ENCODE measurements at regions not wholly inside any gene's neighbourhood (a gene's known extent, or its start where the extent isn't known, plus 50 kb on each side); places are given as distances from the start of the nearest gene placed in this dataset.

DNA sequence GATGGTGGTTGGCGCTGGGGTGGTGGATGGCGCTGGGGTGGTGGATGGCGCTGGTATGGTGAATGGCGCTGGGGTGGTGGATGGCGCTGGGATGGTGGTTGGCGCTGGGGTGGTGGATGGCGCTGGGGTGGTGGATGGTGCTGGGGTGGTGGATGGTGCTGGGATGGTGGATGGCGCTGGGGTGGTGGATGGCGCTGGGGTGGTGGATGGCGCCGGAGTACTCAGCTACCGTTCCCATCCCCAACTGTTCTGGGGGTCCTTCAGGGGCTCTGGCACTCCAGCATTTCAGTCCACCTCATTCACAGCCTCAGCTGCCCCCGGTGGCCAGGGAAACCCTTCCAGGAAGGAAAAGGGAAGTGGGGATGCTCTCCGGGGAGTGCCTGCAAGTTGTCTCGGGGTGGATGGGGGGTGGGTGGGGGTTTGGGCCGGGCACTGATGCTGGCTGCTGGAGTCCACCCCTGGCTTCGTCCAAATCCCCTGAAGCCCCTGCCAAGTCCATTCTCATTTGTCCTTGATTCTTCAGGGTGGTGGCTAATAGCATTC lies 147.3 kb upstream of the COL5A1 start:
- Histone ChIP-seq H3K4me3 (ENCODE audit: extremely low read depth, insufficient read depth, low read length, poor library complexity, severe bottlenecking) (no peak overlapping the region), H3K36me3 (ENCODE audit: control insufficient read depth, insufficient read depth, low read length) (no peaks in the 10 kb centered on the region), H3K9me3 (ENCODE audit: control insufficient read depth, low read length) (peaks cover 3% of the 10 kb centered on the region), H3K27ac (ENCODE audit: low read depth, low read length, severe bottlenecking) (no peak overlapping the region), H3K4me1 (ENCODE audit: control insufficient read depth, insufficient read depth, low read length, poor library complexity, severe bottlenecking) (peaks cover 19% of the 10 kb centered on the region)
- 96 to 100% methylated on average over 3 to 7 of the region's 17 CpGs for WGBS, 2 experiments (ENCODE audit: insufficient coverage in 2 of 2)

DNA sequence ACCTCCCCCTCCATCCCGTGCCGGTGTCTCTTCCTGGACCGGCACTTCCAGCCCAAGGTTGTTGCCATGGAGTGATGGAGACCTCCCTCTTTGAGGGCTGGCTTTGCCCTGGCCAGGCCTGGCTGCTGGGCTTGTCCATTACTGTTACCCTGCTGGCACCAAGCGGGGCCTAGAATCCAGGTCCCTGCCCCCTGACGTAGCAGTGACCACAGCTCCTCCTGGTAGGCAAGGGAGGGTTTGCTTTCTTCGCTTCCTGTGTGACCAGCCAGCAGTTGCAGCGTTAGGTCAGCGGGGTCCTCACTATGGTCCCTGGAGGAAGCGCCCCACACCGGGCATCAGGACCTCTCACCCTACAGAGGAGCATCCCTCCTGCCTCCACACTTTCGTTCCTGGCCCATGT lies 146.7 kb upstream of the COL5A1 start:
- H3K4me3 ChIP-seq (ENCODE audit: extremely low read depth, insufficient read depth, low read length, poor library complexity, severe bottlenecking) = no peak overlapping the region
- H3K9me3 ChIP-seq (ENCODE audit: control insufficient read depth, low read length) = no peaks in the 10 kb centered on the region
- H3K27ac ChIP-seq (ENCODE audit: low read depth, low read length, severe bottlenecking) = no peak overlapping the region
- peaks cover 19% of the 10 kb centered on the region for H3K4me1 ChIP-seq (ENCODE audit: control insufficient read depth, insufficient read depth, low read length, poor library complexity, severe bottlenecking)
- 92 to 96% methylated on average over 10 of the region's 11 CpGs for WGBS, 2 experiments (ENCODE audit: insufficient coverage in 2 of 2)
- no peaks in the 10 kb centered on the region for H3K36me3 ChIP-seq (ENCODE audit: control insufficient read depth, insufficient read depth, low read length)

DNA sequence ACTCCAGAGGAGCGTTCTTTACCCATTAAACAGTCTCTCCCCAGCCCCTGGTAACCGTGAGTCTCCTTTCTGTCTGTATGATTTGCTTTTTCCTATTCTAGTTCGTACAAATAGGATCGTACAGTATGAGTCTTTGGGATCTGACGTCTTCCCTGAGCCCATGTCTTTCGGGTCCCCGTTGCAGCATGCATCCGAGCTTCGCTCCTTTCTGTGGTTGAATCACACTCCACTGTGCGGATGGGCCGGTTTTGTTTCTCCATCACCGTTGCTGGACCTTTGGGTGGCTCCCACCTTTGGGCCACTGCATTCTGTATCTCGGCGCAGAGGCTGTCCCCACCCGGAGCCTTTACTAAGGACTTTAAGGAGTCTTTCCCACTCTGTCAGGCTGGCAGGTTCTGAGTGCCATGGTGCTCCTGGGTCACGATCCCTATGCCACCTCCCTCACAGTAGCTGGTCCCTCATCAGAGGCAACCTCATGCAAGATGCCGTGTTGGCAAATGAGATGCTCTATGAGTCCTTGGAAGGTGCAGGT lies 145.7 kb upstream of the COL5A1 start:
- no peaks in the 10 kb centered on the region for H3K36me3 ChIP-seq (ENCODE audit: control insufficient read depth, insufficient read depth, low read length)
- H3K4me1 ChIP-seq (ENCODE audit: control insufficient read depth, insufficient read depth, low read length, poor library complexity, severe bottlenecking) = peaks cover 19% of the 10 kb centered on the region
- H3K4me3 ChIP-seq (ENCODE audit: extremely low read depth, insufficient read depth, low read length, poor library complexity, severe bottlenecking) = no peak overlapping the region
- WGBS, 2 experiments (ENCODE audit: insufficient coverage in 2 of 2) = 94 to 96% methylated on average over 14 to 17 of the region's 17 CpGs
- H3K27ac ChIP-seq (ENCODE audit: low read depth, low read length, severe bottlenecking) = no peak overlapping the region
- H3K9me3 ChIP-seq (ENCODE audit: control insufficient read depth, low read length) = no peaks in the 10 kb centered on the region

DNA sequence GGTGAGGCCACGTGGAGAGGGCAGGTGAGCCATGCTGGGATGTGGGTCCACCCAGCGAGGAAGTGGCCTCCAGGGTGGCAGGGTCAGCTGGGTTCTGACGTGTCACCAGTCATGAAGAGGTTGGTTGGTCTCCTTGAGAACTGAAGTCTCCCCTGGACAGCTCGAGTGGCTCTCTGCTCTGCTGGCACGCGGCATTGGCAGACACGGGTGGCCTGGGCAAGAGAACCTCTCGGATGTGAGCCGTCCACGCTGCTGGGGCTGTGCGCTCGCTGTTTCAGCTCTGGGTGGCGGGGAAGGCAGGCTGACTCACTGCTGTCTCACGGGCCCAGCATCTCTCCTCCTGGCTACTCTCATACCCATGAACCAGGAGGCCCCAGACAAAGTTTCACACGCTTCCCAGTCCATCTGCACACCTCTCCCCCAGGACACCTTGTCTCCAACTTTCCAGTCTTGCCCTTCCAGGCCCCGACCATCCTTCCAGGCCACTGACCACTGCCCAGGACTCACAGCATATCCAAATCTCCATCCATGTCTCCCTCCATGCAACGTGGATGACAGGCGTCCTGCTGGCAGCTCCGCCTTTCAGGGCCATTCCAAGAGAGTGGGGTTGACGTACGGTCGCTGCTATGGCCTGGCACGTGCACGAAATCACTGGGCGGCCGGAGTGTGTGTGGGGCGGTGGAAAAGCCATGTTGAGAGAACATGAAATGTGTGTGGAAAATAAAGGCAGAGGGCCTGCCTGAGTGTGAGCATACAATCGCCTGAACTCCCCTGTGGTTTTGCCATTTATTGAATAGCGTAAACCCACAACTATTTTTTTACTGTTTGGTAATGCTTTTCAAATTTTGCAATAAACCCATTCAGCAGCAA lies 145.0 kb upstream of the COL5A1 start:
- Histone ChIP-seq H3K36me3 (ENCODE audit: control insufficient read depth, insufficient read depth, low read length) (no peaks in the 10 kb centered on the region), H3K9me3 (ENCODE audit: control insufficient read depth, low read length) (no peaks in the 10 kb centered on the region), H3K4me3 (ENCODE audit: extremely low read depth, insufficient read depth, low read length, poor library complexity, severe bottlenecking) (no peak overlapping the region), H3K27ac (ENCODE audit: low read depth, low read length, severe bottlenecking) (no peak overlapping the region), H3K4me1 (ENCODE audit: control insufficient read depth, insufficient read depth, low read length, poor library complexity, severe bottlenecking) (peaks cover 19% of the 10 kb centered on the region)
- WGBS, 2 experiments (ENCODE audit: insufficient coverage in 2 of 2) = 90 to 93% methylated on average over 23 to 27 of the region's 29 CpGs

DNA sequence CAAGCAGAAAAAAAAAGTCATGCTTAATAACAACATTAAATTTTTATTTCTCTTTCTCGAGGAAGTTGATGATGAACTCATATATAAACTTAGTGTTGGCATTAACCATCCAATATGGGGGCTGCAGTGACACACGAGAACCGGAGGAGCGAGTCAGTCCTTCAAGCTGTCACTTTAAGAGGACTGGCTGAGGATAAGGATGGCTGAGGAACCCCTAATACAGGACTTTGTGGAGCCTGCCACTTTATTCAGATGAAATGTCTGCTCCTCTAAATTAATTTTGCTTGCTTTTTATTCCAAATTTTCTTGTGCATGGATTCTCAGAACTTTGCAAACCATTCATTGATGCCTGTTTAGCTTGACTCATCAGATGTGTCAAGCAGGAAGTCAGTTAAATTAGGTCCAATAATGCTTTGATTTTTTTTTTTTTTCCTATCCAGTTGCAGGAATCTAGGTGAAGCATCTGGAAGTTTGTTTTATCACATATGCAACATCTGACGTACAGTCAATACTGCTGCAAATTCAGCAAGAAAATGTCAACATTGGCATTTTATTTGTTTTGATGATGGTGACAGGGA lies 144.2 kb upstream of the COL5A1 start:
- Histone ChIP-seq H3K27ac (ENCODE audit: low read depth, low read length, severe bottlenecking) (no peak overlapping the region), H3K4me3 (ENCODE audit: extremely low read depth, insufficient read depth, low read length, poor library complexity, severe bottlenecking) (no peak overlapping the region), H3K36me3 (ENCODE audit: control insufficient read depth, insufficient read depth, low read length) (no peaks in the 10 kb centered on the region), H3K4me1 (ENCODE audit: control insufficient read depth, insufficient read depth, low read length, poor library complexity, severe bottlenecking) (peaks cover 22% of the 10 kb centered on the region), H3K9me3 (ENCODE audit: control insufficient read depth, low read length) (no peaks in the 10 kb centered on the region)
- 89 to 95% methylated on average over 3 to 4 of the region's 5 CpGs for WGBS, 2 experiments (ENCODE audit: insufficient coverage in 2 of 2)

DNA sequence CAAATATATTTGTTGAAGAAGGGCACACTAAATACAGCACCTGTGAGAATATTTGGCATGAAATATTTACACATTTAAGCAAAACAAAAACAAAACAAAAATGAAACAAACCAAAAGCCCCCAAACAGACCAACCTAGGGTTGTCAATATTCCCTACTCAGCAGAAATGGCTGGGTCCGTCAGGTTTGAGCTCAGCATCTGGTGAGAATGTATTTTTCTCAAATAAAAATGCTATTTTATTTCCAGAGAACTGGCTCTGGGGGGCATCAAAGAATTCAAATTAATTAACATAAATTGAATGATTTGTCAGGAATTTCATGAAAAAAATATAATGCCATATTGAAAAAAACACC lies 142.8 kb upstream of the COL5A1 start:
- no peaks in the 10 kb centered on the region for H3K9me3 ChIP-seq (ENCODE audit: control insufficient read depth, low read length)
- no peaks in the 10 kb centered on the region for H3K36me3 ChIP-seq (ENCODE audit: control insufficient read depth, insufficient read depth, low read length)
- no peak overlapping the region for H3K27ac ChIP-seq (ENCODE audit: low read depth, low read length, severe bottlenecking)
- WGBS, 2 experiments (ENCODE audit: insufficient coverage in 2 of 2) = no CpG with 5 or more reads among the region's 1 CpG
- peaks cover 24% of the 10 kb centered on the region for H3K4me1 ChIP-seq (ENCODE audit: control insufficient read depth, insufficient read depth, low read length, poor library complexity, severe bottlenecking)
- no peak overlapping the region for H3K4me3 ChIP-seq (ENCODE audit: extremely low read depth, insufficient read depth, low read length, poor library complexity, severe bottlenecking)

DNA sequence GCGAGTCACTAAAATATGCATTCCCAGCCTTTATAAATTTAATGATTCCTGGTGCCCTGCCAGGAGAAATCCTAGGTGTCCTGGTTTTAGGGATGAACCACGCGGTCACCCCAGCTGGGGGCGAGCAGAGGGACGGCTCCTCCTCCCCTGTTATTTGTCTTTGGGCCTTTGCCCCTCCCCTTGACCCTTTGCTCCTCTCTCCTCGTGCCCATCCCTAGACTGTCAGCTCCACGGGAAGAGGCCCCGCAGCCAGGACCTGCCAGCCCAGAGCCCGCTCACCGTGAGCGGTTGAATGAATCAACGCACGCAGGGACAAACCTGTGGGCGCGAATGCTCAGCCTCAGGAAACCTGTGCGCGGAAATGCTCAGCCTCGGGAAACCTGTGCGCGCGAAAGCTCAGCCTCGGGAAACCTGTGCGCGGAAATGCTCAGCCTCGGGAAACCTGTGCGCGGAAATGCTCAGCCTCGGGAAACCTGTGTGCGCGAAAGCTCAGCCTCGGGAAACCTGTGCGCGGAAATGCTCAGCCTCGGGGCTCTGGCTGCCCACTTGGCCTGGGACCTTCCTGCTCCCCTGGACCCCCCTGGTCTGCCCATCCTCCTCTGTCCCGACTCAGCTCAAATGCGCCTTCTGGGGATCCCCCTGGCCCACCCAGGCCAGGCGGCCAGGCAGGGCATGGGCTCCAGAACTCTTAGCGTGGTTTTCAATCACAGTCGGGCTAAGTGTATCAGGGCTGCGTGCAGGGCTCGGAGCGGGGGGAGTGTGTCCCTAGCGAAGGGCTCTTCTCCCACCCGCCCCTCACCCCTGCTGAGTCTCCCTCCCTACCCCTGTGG lies 140.5 kb upstream of the COL5A1 start:
- H3K36me3 ChIP-seq (ENCODE audit: control insufficient read depth, insufficient read depth, low read length) = no peaks in the 10 kb centered on the region
- WGBS, 2 experiments (ENCODE audit: insufficient coverage in 2 of 2) = 28 to 29% methylated on average over 37 to 40 of the region's 44 CpGs
- peaks cover 24% of the 10 kb centered on the region for H3K4me1 ChIP-seq (ENCODE audit: control insufficient read depth, insufficient read depth, low read length, poor library complexity, severe bottlenecking)
- H3K4me3 ChIP-seq (ENCODE audit: extremely low read depth, insufficient read depth, low read length, poor library complexity, severe bottlenecking) = peak overlapping the region; percentile 6
- H3K9me3 ChIP-seq (ENCODE audit: control insufficient read depth, low read length) = no peaks in the 10 kb centered on the region
- H3K27ac ChIP-seq (ENCODE audit: low read depth, low read length, severe bottlenecking) = no peak overlapping the region

DNA sequence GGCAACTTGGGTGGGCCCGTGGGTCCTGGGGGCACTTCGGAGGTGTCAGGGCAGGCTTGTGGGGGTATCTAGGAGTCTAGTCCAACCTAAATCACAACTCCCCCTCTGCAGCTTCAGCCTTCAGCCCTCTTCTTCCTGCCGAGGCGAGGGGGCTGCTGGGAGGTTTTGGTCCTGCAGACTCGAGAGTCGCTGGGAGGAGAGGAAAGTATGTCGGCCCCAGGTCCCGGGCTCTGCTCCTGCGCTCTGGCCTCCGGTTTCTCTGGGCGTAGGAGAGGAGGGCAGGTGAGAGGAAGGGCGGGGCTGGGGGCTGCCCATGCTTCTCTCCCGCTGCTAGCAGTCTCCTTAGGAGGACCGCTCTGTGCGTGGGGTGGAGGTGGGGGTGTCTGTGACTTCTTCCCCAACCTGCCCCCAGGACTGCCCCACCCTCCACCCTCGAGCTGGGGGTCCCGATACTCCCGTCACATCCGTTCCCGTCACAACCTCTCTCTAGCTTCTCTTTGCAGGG lies 139.8 kb upstream of the COL5A1 start:
- 33 to 59% methylated on average over 1 to 5 of the region's 20 CpGs for WGBS, 2 experiments (ENCODE audit: insufficient coverage in 2 of 2)
- Histone ChIP-seq H3K4me3 (ENCODE audit: extremely low read depth, insufficient read depth, low read length, poor library complexity, severe bottlenecking) (no peak overlapping the region), H3K27ac (ENCODE audit: low read depth, low read length, severe bottlenecking) (no peak overlapping the region), H3K9me3 (ENCODE audit: control insufficient read depth, low read length) (no peaks in the 10 kb centered on the region), H3K4me1 (ENCODE audit: control insufficient read depth, insufficient read depth, low read length, poor library complexity, severe bottlenecking) (peaks cover 19% of the 10 kb centered on the region), H3K36me3 (ENCODE audit: control insufficient read depth, insufficient read depth, low read length) (no peaks in the 10 kb centered on the region)

DNA sequence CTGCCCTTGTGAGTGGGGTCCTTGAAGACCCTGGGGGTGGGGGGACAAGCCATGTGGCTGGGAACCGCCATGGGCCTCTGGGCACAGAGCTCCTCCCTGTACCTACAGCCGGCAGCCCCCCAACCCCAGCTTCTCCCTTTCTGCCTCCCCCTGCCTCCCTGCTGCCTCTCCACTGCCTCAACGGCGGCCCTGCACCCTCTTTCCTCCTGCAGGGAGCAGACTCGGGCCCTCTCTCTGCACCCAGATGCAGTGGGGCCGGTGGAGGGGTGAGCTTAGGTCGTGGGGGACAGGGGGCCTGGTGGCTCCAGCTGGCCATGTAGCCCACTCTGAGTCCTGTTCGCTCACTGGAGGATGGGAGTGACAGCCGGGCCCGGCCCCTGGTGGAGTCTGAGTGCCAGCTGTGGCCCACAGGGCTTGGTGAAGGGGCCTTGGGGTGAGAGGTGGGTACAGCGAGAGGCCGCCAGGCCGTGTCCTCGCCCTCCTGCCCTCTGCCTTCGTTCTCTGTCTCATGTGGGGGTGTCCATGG lies 139.3 kb upstream of the COL5A1 start:
- WGBS, 2 experiments (ENCODE audit: insufficient coverage in 2 of 2) = 74 to 88% methylated on average over 7 to 10 of the region's 15 CpGs
- no peaks in the 10 kb centered on the region for H3K36me3 ChIP-seq (ENCODE audit: control insufficient read depth, insufficient read depth, low read length)
- H3K27ac ChIP-seq (ENCODE audit: low read depth, low read length, severe bottlenecking) = peak overlapping the region; percentile 94
- peaks cover 17% of the 10 kb centered on the region for H3K4me1 ChIP-seq (ENCODE audit: control insufficient read depth, insufficient read depth, low read length, poor library complexity, severe bottlenecking)
- no peak overlapping the region for H3K4me3 ChIP-seq (ENCODE audit: extremely low read depth, insufficient read depth, low read length, poor library complexity, severe bottlenecking)
- H3K9me3 ChIP-seq (ENCODE audit: control insufficient read depth, low read length) = no peaks in the 10 kb centered on the region

DNA sequence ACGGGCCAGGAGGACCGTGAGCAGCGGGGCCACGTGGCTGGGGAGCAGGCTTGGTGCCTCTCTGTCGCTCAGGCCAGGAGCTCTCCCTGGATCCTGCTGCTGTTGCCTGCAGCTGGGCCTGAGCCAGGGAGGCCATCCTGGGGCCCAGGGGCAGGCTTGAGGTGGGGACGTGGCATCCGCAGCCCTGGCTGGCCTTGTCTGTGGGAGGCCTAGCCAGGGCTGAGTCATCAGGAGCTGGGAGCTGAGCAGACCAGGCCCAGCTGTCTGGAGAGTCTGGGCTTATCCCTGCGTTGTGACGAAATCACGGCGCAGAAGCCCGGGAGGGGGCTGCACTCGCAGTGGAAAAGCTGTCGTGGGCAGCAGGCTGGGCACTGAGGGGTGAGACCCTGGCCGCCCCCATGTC lies 138.8 kb upstream of the COL5A1 start:
- WGBS, 2 experiments (ENCODE audit: insufficient coverage in 2 of 2) = 66 to 70% methylated on average over 14 to 15 of the region's 15 CpGs
- no peaks in the 10 kb centered on the region for H3K9me3 ChIP-seq (ENCODE audit: control insufficient read depth, low read length)
- H3K4me1 ChIP-seq (ENCODE audit: control insufficient read depth, insufficient read depth, low read length, poor library complexity, severe bottlenecking) = peaks cover 17% of the 10 kb centered on the region
- H3K27ac ChIP-seq (ENCODE audit: low read depth, low read length, severe bottlenecking) = peak overlapping the region; percentile 94
- H3K36me3 ChIP-seq (ENCODE audit: control insufficient read depth, insufficient read depth, low read length) = no peaks in the 10 kb centered on the region
- no peak overlapping the region for H3K4me3 ChIP-seq (ENCODE audit: extremely low read depth, insufficient read depth, low read length, poor library complexity, severe bottlenecking)
